Kidney (tissue), 13 donors: ENCODE measurements at regions not wholly inside any gene's neighbourhood (a gene's known extent, or its start where the extent isn't known, plus 50 kb on each side); places are given as distances from the start of the nearest gene placed in this dataset.

ENCODE experiments used
- DNase-seq, 5 donors: peaks; one replicate each; pipeline ENCODE4 v3.0.0-alpha.2; 2013 to 2020
- FAIRE-seq: peaks from 2 replicates; lab custom pipeline; 2012; peaks lifted over from hg19 to GRCh38; lab: Jason Lieb, UNC
- H3K27ac ChIP-seq, 2 donors: one replicate each; pipeline ENCODE4 v1.7.0; 2013; ENCODE audit warnings: low read depth in 2 of 2, low read length in 2 of 2, inconsistent platforms in 1 of 2
- H3K27me3 ChIP-seq: one replicate; pipeline ENCODE4 v1.7.1; 2013; ENCODE audit warnings: low read length, inconsistent platforms; ENCODE audit not compliant: control insufficient read depth, insufficient read depth
- H3K36me3 ChIP-seq, 3 donors: one replicate each; pipeline versions ENCODE4 v1.7.0 to v1.7.1; 2013; ENCODE audit warnings: low read length in 3 of 3, control low read depth in 1 of 3, inconsistent platforms in 1 of 3; ENCODE audit not compliant: insufficient read depth in 3 of 3, control insufficient read depth in 2 of 3
- H3K4me1 ChIP-seq, 3 donors: one replicate each; pipeline versions ENCODE4 v1.7.0 to v1.7.1; 2013; ENCODE audit warnings: low read length in 3 of 3, inconsistent platforms in 1 of 3, low read depth in 1 of 3; ENCODE audit not compliant: control insufficient read depth in 2 of 3, insufficient read depth in 2 of 3
- H3K4me3 ChIP-seq, 3 donors: one replicate each; pipeline versions ENCODE4 v1.7.0 to v1.8.1; 2013; ENCODE audit warnings: low read length in 3 of 3, control low read depth in 1 of 3, inconsistent platforms in 1 of 3
- H3K9ac ChIP-seq, 3 donors: one replicate each; pipeline versions ENCODE4 v1.7.0 to v1.7.1; 2013; ENCODE audit warnings: low read length in 3 of 3, control low read depth in 1 of 3, inconsistent platforms in 1 of 3
- H3K9me3 ChIP-seq, 3 donors: one replicate each; pipeline versions ENCODE4 v1.7.0 to v1.7.1; 2013; ENCODE audit warnings: low read length in 3 of 3, control low read depth in 1 of 3, inconsistent platforms in 1 of 3; ENCODE audit not compliant: control insufficient read depth in 2 of 3, insufficient read depth in 1 of 3
- CTCF ChIP-seq: IDR thresholded peaks from 3 replicates; pipeline ENCODE4 v1.5.1; 2012; ENCODE audit warnings: mild to moderate bottlenecking, moderate library complexity, borderline replicate concordance; ENCODE audit not compliant: insufficient read depth; ENCODE audit errors: extremely low read depth
- intact Hi-C: fragments of 100-400 bp; cut with DNase I; formaldehyde crosslinking; loops from one replicate; pipeline ENCODE4 v1.11.1; 2022
- donor health status: control.
- donor health status: control.
- donor health status: control.
- donor health status: control.
- donor health status: control.
- donor health status: DM: yes; HTN: yes; CAD: no.
- donor health status: Normal renal cell carcinoma (clear cell type).

GRCh38 chr16:9622268-9622667, 530.8 kb downstream of the HAPSTR1 start:
- H3K9me3 ChIP-seq: no peaks in the 10 kb centered on the region
- no peaks in the 10 kb centered on the region for H3K27me3 ChIP-seq
- TF ChIP-seq CTCF: no peak
- no peak overlapping the region for H3K4me3 ChIP-seq
- DNase-seq: no peak
- intact Hi-C loops: no loop called here
- no peak overlapping the region for H3K27ac ChIP-seq
- H3K36me3 ChIP-seq: no peaks in the 10 kb centered on the region
- no peaks in the 10 kb centered on the region for H3K4me1 ChIP-seq
- no peak overlapping the region for H3K9ac ChIP-seq
- no peak for FAIRE-seq

GRCh38 chr16:9625122-9625521, 533.7 kb downstream of the HAPSTR1 start:
- no peak overlapping the region for H3K27ac ChIP-seq
- H3K36me3 ChIP-seq: no peaks in the 10 kb centered on the region
- no peak overlapping the region for H3K4me3 ChIP-seq
- intact Hi-C loops: no loop called here
- no peaks in the 10 kb centered on the region for H3K4me1 ChIP-seq
- FAIRE-seq (no peak), DNase-seq (peak in 3 of 5 donors; percentile 43 to 69 (median 69))
- no peak for TF ChIP-seq CTCF
- no peaks in the 10 kb centered on the region for H3K27me3 ChIP-seq
- H3K9ac ChIP-seq: no peak overlapping the region
- no peaks in the 10 kb centered on the region for H3K9me3 ChIP-seq

- DNase-seq: no peak
- Histone ChIP-seq H3K36me3 (no peaks in the 10 kb centered on the region), H3K9me3 (no peaks in the 10 kb centered on the region), H3K27ac (no peak overlapping the region), H3K27me3 (no peaks in the 10 kb centered on the region), H3K9ac (no peak overlapping the region), H3K4me3 (no peak overlapping the region), H3K4me1 (no peaks in the 10 kb centered on the region)
- no peak for FAIRE-seq
- intact Hi-C loops: no loop called here
- no peak for TF ChIP-seq CTCF
Measured at GRCh38 chr16:9627427-9627826, 536.0 kb downstream of the HAPSTR1 start.

- no peaks in the 10 kb centered on the region for H3K27me3 ChIP-seq
- DNase-seq: no peak
- H3K9me3 ChIP-seq: no peaks in the 10 kb centered on the region
- H3K27ac ChIP-seq: no peak overlapping the region
- TF ChIP-seq CTCF: no peak
- H3K4me1 ChIP-seq: no peaks in the 10 kb centered on the region
- no peak for FAIRE-seq
- H3K9ac ChIP-seq: no peak overlapping the region
- no peaks in the 10 kb centered on the region for H3K36me3 ChIP-seq
- no peak overlapping the region for H3K4me3 ChIP-seq
- intact Hi-C loops: no loop called here
Measured at GRCh38 chr16:9630119-9630518, 538.7 kb downstream of the HAPSTR1 start.
